GM12891 (cell line): ENCODE measurements at regions not wholly inside any gene's neighbourhood (a gene's known extent, or its start where the extent isn't known, plus 50 kb on each side); places are given as distances from the start of the nearest gene placed in this dataset.

ENCODE experiments used
- POLR2A ChIP-seq: IDR thresholded peaks from 2 replicates; pipeline ENCODE4 v1.6.1; 2011; ENCODE audit warnings: low read depth, low read length, control low read depth
- POLR2AphosphoS5 ChIP-seq: IDR thresholded peaks from 2 replicates; pipeline ENCODE4 v1.6.1; 2011; ENCODE audit warnings: low read depth, low read length, control low read depth
- SPI1 ChIP-seq: IDR thresholded peaks from 2 replicates; pipeline ENCODE4 v1.6.1; 2011; ENCODE audit warnings: low read depth, low read length, control low read depth

DNA sequence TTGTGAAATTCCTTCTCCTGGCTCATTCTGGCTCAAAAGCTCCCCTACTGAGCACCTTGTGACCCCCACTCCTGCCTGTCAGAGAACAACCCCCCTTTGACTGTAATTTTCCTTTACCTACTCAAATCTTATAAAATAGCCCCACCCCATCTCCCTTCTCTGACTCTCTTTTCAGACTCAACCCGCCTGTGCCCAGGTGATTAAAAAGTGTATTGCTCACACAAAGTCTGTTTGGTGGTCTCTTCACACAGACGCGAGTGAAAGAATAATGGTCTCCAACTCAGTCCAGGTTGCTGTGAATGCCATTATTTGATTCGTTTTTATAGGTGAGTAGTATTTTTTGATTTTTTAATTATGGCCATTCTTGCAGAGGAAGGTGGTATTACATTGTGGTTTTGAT lies 414.1 kb upstream of the FKBP1C start:
- TF ChIP-seq POLR2A (no peak), SPI1 (no peak), POLR2AphosphoS5 (no peak)
